ENCODE measurements at regions not wholly inside any gene's neighbourhood (a gene's known extent, or its start where the extent isn't known, plus 50 kb on each side); places are given as distances from the start of the nearest gene placed in this dataset.

GRCh38 chr20:50276119-50277063, 85.8 kb downstream of the CEBPB start:
- Mint-ChIP-seq H3K27me3 (peaks cover 13% of the 10 kb centered on the region), H3K36me3 (ENCODE audit: insufficient read depth) (no peaks in the 10 kb centered on the region), H3K4me1 (ENCODE audit: low read depth) (peaks cover 6% of the 10 kb centered on the region), H3K27ac (no peak overlapping the region), H3K9me3 (ENCODE audit: low read depth) (no peaks in the 10 kb centered on the region), H3K4me3 (ENCODE audit: low read depth) (no peak overlapping the region)
- DNase-seq (ENCODE audit: low spot score, unreplicated experiment): no peak
- TF ChIP-seq CTCF (IDR thresholded peaks at IDR 0.05; ENCODE audit: unreplicated experiment): no peak

GRCh38 chr20:50277064-50277415, 86.4 kb downstream of the CEBPB start:
- DNase-seq (ENCODE audit: low spot score, unreplicated experiment): no peak
- no peak overlapping the region for H3K27ac Mint-ChIP-seq
- H3K9me3 Mint-ChIP-seq (ENCODE audit: low read depth): no peaks in the 10 kb centered on the region
- peaks cover 6% of the 10 kb centered on the region for H3K4me1 Mint-ChIP-seq (ENCODE audit: low read depth)
- H3K36me3 Mint-ChIP-seq (ENCODE audit: insufficient read depth): no peaks in the 10 kb centered on the region
- TF ChIP-seq CTCF (IDR thresholded peaks at IDR 0.05; ENCODE audit: unreplicated experiment): no peak
- H3K27me3 Mint-ChIP-seq: peaks cover 11% of the 10 kb centered on the region
- H3K4me3 Mint-ChIP-seq (ENCODE audit: low read depth): no peak overlapping the region

DNA sequence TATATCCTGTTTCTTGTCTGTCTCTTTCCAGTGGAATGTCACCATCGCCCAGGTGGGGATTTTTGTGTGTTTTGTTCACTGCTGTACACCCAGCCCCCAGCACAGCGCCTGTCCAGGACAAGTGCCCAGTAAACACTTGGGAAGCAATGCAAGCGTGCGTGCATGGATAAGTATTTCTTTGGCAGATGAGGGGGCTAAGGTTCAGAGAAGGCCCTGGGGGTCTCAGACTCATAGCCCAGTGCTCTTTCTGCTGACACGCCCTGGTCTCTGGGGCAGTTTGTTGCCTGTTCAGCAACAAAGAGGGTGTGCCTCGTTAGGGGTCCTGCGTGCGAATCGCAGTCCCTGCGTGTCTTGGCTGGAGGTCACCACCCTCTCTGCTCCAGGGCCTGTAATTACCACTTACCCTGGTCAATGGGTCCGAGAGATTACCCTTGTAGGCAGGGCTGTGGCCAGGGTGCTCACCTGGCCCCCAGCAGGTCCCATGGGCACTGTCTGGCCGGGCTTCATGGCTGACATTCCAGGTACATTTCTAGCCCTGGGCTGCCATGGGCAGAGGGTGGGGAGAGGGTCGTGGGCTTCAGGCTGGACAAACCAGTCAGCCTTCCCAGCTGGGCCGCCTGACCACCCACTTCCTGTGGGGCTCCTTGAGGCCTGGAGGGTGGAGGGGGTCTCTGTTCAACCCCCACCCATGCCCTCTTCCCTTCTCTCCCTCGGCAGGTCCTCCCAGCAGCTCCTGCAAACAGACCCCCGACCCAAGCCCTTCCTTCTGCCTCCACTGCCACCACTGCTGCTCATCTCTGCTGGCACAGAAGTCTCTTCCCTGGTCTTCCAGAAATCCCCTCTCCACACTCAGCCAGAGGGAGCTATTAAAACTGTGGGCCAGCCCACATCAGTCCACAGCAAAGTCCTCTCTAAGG, 87.1 kb downstream of the CEBPB start:
- DNase-seq (ENCODE audit: low spot score, unreplicated experiment): no peak
- TF ChIP-seq CTCF (IDR thresholded peaks at IDR 0.05; ENCODE audit: unreplicated experiment): no peak
- H3K36me3 Mint-ChIP-seq (ENCODE audit: insufficient read depth): no peaks in the 10 kb centered on the region
- no peaks in the 10 kb centered on the region for H3K9me3 Mint-ChIP-seq (ENCODE audit: low read depth)
- no peak overlapping the region for H3K4me3 Mint-ChIP-seq (ENCODE audit: low read depth)
- peaks cover 12% of the 10 kb centered on the region for H3K27me3 Mint-ChIP-seq
- peak overlapping the region; percentile 8 for H3K27ac Mint-ChIP-seq
- peaks cover 6% of the 10 kb centered on the region for H3K4me1 Mint-ChIP-seq (ENCODE audit: low read depth)

GRCh38 chr20:50278377-50278683, 87.7 kb downstream of the CEBPB start:
- H3K4me3 Mint-ChIP-seq (ENCODE audit: low read depth): no peak overlapping the region
- H3K27ac Mint-ChIP-seq: peak overlapping the region; percentile 8

More at GRCh38 chr20:50278377-50278683, 87.7 kb downstream of the CEBPB start:
- Mint-ChIP-seq H3K9me3 (ENCODE audit: low read depth) (no peaks in the 10 kb centered on the region), H3K36me3 (ENCODE audit: insufficient read depth) (no peaks in the 10 kb centered on the region), H3K27me3 (peaks cover 17% of the 10 kb centered on the region), H3K4me1 (ENCODE audit: low read depth) (peaks cover 6% of the 10 kb centered on the region)
- TF ChIP-seq CTCF (IDR thresholded peaks at IDR 0.05; ENCODE audit: unreplicated experiment): no peak
- no peak for DNase-seq (ENCODE audit: low spot score, unreplicated experiment)

Measured in progenitor cell of endocrine pancreas (in vitro differentiated cells).